ENCODE measurements at regions not wholly inside any gene's neighbourhood (a gene's known extent, or its start where the extent isn't known, plus 50 kb on each side); places are given as distances from the start of the nearest gene placed in this dataset.

- DNase-seq (ENCODE audit: low spot score) = no peak
Measured at GRCh38 chr3:30222441-30222840, 384.0 kb upstream of the TGFBR2 start.

DNA sequence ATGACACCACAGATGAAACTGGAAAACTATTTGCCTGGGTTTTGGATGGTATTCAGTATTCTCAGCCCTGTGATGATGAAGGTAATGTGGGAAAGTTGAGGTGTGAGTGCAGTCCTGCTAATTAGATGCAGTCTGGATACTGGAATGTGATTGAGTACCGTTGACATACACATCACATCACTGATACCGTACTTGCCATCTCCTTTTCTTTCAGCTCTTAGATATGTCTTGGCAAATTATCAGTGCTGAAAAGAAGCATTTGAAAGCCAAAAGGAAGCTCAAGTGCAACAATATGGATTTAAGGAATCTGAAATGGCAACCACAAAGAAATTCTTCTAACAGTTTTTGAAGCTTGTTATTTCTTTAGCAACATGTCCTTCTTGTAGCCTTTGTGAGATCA is 381.4 kb upstream of the TGFBR2 start:
- DNase-seq (ENCODE audit: low spot score) = no peak

- no peak for DNase-seq (ENCODE audit: low spot score)
Measured at GRCh38 chr3:30226601-30227151, 379.7 kb upstream of the TGFBR2 start.

DNA sequence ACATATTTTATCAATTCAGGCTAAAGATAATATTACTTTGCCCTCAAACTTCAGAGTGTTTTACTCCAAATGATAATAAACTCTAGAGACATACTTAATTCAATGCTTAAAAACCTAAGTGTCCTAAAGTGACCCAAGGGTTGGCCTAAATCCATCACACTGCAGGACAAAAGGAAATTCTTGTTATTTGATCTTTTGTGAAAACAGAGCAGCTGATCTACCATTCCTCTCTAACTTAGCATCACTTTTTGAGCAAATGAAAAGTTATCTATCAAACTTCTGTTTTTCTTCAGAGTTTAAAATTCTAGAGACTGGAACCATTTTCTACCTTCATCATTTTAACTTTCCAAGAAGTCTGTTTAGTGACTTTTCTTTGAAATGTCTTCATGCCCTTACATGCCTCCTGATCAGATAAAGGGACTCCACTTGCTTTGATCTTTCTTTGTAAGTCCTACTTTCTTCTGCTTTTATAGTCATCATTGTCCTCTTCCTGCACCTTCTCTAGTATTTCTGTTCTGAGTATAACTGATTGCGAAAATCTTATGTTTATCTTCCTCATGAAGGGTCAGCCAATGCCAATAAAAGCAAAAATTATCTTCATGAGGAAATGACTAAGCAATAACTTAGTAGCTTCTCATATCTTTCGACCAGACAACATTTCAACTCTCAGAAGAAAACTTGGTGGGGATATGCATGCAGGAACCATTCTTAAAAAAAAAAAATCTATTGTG is 378.7 kb upstream of the TGFBR2 start:
- DNase-seq (ENCODE audit: low spot score) = peak; percentile 5

DNA sequence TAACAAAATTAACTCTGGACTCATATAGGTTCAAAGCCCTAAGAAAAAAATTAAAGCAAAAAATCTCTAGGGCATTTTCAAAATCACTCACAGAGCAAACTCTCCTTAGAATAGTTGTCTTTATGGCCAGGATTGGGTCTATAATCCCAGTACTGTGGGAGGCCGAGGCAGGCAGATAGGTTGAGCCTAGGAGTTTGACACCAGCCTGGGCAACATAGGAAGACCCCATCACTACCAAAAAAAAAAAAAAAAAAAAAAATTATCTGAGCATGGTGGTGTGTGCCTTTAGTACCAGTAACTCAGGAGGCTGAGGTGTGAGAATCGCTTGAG is 378.1 kb upstream of the TGFBR2 start:
- DNase-seq (ENCODE audit: low spot score) = no peak

- DNase-seq (ENCODE audit: low spot score) = no peak
Measured at GRCh38 chr3:30231277-30232141, 374.9 kb upstream of the TGFBR2 start.

- no peak for DNase-seq (ENCODE audit: low spot score)
Measured at GRCh38 chr3:30232142-30232541, 374.3 kb upstream of the TGFBR2 start.

DNA sequence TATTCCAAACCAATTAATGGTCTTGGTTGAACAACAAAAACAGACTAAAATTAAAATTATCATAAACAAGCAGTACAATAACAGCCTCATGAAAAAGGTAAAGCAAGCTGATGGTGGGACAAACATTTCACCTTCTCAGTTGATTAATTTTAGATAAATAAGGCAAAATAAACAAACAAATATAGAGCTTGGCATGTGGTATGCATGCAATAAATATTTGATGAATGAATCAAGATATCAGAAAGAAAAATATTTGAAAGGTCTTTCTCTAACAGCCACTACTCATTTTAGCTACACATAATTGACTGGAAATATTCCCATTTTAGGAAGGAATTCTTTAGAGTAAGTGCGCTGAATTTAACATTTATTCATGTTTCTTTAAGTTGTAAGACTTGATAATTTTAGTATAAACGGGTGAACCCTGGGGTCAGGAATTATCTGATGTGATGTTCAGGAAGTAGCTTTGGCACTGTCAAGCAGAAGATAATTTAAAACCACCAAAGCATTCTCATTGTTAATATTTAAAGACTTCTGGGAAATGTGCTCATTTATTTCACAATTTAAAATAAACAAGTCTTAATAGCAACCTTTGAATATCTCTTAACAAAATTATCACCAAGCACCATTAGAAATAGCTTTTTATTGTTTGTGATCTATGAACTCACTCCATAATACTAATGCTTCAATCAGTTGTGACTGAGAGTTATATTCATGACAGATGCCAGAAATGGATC is 372.3 kb upstream of the TGFBR2 start:
- no peak for DNase-seq (ENCODE audit: low spot score)

DNA sequence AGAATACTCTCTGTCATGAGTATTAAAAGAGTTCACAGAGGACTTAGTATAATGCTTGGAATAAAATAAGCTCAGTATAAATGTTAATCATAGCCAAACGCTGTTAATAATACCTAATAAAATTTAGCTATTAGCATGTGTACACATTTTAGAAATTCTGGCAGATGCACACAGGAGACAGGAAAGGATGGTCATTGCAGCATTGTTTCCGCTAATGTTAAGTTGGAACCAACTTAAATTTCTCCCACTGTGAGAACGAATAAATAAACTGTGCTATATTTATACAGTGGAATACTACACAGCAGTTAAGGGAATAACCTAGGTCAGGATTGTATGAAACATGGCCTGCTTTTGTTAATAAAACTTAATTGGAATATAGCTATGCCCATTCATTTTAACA is 370.4 kb upstream of the TGFBR2 start:
- no peak for DNase-seq (ENCODE audit: low spot score)

GRCh38 chr3:30241721-30242120 is 364.7 kb upstream of the TGFBR2 start:
- DNase-seq (ENCODE audit: low spot score) = peak; percentile 10

DNA sequence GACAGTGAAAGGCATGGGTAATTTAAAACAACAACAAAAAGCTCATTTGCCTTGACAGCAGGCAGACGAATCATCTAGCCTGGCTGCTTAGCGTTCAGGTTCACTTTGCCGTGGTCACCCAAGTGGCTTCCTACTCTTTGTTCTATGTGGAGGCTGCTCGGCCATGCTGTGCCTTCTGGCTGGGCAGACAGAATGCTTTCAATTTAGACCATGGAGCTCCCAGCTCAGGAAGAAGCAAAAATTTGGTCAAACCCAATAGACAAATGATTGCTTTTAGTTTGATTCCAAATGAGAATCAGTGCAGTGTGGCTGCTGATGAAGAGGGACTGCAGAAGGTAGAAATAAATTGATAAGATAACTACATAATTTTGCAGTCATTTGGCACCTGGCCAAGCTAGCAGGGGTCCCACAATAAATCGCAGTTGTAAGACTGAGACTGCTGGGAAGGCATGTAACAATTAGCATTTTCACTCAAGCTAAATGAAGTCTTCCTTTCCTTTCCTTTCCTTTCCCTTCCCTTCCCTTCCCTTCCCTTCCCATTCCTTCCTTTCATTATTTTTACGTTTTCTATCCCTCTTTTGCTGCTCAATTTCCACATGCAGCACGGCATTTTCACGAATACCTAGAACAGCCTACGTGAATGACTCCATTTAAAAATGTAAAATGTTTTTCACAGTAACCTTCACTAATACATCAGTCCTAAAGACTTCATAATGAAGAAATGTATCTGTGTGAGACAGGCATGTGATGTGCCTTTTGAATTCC is 360.4 kb upstream of the TGFBR2 start:
- no peak for DNase-seq (ENCODE audit: low spot score)

DNA sequence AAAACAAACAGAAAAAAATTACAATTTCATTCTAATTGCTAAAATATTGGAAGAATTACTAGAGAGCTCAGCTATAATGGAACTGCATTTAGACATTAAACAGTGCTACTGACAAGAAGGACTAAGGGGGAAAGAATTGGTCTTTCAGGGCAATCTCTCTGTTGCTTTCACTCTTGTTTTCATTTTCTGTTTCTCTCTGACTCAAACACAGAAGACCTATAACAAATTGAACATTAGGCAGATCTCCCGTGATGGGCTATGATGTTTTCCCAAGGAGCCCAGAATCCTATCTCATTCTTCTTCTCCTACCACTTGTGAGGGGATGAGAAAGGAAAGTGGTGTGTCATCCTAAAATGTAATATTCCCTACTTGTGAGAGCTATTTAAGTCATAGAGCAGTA is 358.0 kb upstream of the TGFBR2 start:
- DNase-seq (ENCODE audit: low spot score) = no peak

- DNase-seq (ENCODE audit: low spot score) = no peak
Measured at GRCh38 chr3:30252474-30252873, 353.9 kb upstream of the TGFBR2 start.

GRCh38 chr3:30253832-30254231 is 352.6 kb upstream of the TGFBR2 start:
- DNase-seq (ENCODE audit: low spot score) = no peak

DNA sequence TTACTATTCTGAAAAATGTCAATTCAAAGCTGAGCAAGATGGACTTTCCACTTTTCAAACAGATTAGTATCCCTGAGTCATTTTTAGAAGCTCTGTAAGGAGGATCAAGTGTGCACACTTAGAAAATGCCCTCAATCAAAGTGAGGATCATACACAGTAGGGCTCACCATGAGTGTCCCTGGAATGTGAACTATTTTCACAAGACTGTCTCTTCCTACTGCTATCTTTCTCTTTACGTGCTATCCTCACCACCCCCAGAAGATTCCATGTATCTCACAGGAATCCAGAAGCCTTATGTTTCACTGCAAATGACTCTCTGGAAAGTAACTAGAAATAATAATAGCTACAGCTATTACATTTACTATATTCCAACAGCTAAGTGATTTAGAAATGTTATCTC is 349.9 kb upstream of the TGFBR2 start:
- no peak for DNase-seq (ENCODE audit: low spot score)

- DNase-seq (ENCODE audit: low spot score) = peak; percentile 58
Measured at GRCh38 chr3:30258426-30259392, 347.7 kb upstream of the TGFBR2 start.

- DNase-seq (ENCODE audit: low spot score) = no peak
Measured at GRCh38 chr3:30259730-30260129, 346.7 kb upstream of the TGFBR2 start.

DNA sequence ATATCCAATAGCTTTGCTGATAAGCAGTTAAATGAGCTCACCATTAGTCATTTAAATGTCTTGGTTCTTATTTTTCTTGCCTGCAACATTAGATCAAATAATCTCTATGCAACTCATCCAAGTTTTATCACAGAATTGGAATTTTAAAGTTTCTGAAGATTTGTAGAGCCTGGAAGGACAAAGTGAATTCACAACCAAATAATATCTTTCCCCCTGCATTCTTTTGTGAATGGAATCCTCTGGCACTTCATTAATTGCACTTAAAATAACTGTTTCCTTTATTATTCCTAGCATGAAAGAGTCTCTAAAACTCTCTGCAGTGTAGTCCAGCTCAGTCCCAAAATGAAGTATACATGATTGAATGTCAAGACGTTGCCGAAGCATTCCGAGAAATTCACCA is 345.6 kb upstream of the TGFBR2 start:
- DNase-seq (ENCODE audit: low spot score) = no peak

- no peak for DNase-seq (ENCODE audit: low spot score)
Measured at GRCh38 chr3:30263238-30263924, 343.0 kb upstream of the TGFBR2 start.

GRCh38 chr3:30263925-30264313 is 342.5 kb upstream of the TGFBR2 start:
- DNase-seq (ENCODE audit: low spot score) = no peak
